ENCODE measurements at regions not wholly inside any gene's neighbourhood (a gene's known extent, or its start where the extent isn't known, plus 50 kb on each side); places are given as distances from the start of the nearest gene placed in this dataset.

- TF ChIP-seq ETS1 (IDR thresholded peaks at IDR 0.05), result no peak
- TF ChIP-seq EZH2 (IDR thresholded peaks at IDR 0.05; ENCODE audit: low read depth, unreplicated experiment), result no peak
- TF ChIP-seq CTCF (conservative IDR thresholded peaks at IDR 0.05; ENCODE audit: low read depth in 2 of 2), result no peak
- no peak for TF ChIP-seq POLR2AphosphoS5 (IDR thresholded peaks at IDR 0.05; ENCODE audit: low read depth)
- TF ChIP-seq, protein P1, sequence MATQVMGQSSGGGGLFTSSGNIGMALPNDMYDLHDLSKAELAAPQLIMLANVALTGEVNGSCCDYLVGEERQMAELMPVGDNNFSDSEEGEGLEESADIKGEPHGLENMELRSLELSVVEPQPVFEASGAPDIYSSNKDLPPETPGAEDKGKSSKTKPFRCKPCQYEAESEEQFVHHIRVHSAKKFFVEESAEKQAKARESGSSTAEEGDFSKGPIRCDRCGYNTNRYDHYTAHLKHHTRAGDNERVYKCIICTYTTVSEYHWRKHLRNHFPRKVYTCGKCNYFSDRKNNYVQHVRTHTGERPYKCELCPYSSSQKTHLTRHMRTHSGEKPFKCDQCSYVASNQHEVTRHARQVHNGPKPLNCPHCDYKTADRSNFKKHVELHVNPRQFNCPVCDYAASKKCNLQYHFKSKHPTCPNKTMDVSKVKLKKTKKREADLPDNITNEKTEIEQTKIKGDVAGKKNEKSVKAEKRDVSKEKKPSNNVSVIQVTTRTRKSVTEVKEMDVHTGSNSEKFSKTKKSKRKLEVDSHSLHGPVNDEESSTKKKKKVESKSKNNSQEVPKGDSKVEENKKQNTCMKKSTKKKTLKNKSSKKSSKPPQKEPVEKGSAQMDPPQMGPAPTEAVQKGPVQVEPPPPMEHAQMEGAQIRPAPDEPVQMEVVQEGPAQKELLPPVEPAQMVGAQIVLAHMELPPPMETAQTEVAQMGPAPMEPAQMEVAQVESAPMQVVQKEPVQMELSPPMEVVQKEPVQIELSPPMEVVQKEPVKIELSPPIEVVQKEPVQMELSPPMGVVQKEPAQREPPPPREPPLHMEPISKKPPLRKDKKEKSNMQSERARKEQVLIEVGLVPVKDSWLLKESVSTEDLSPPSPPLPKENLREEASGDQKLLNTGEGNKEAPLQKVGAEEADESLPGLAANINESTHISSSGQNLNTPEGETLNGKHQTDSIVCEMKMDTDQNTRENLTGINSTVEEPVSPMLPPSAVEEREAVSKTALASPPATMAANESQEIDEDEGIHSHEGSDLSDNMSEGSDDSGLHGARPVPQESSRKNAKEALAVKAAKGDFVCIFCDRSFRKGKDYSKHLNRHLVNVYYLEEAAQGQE (IDR thresholded peaks at IDR 0.05; ENCODE audit: unreplicated experiment), result no peak
- no peak for TF ChIP-seq EZH2phosphoT487 (IDR thresholded peaks at IDR 0.05; ENCODE audit: unreplicated experiment)
- TF ChIP-seq CREB1 (CRISPR knock-in tag; IDR thresholded peaks at IDR 0.05; ENCODE audit: low read depth), result no peak
- no peak for TF ChIP-seq JUNB (IDR thresholded peaks at IDR 0.05; ENCODE audit: unreplicated experiment)
- no peak for TF ChIP-seq ZNF114 (CRISPR knock-in tag; IDR thresholded peaks at IDR 0.05)
Measured at GRCh38 chr2:204289066-204289465, 256.2 kb upstream of the PARD3B start.

Measured in GM23338 (cell line).